HS-5 (cell line): ENCODE measurements at regions not wholly inside any gene's neighbourhood (a gene's known extent, or its start where the extent isn't known, plus 50 kb on each side); places are given as distances from the start of the nearest gene placed in this dataset.

ENCODE experiments used
- DNase-seq: peaks from one replicate; pipeline ENCODE4 v3.0.0-alpha.2; 2012; ENCODE audit warnings: low read depth

- peak; percentile 6 for DNase-seq
Observed at GRCh38 chr13:82370316-82370715, 1512.0 kb downstream of the SLITRK1 start.

- DNase-seq, result no peak
Observed at GRCh38 chr13:82364525-82364924, 1517.7 kb downstream of the SLITRK1 start.

GRCh38 chr13:82358284-82358683 is 1524.0 kb downstream of the SLITRK1 start:
- peak; percentile 23 for DNase-seq

GRCh38 chr13:82356667-82357410 is 1525.4 kb downstream of the SLITRK1 start:
- DNase-seq, result no peak

- no peak for DNase-seq
Observed at GRCh38 chr13:82344867-82345266, 1537.4 kb downstream of the SLITRK1 start.

GRCh38 chr13:82341116-82341515 is 1541.2 kb downstream of the SLITRK1 start:
- DNase-seq, result no peak

- DNase-seq, result no peak
Observed at GRCh38 chr13:82330499-82330898, 1551.8 kb downstream of the SLITRK1 start.

- no peak for DNase-seq
Observed at GRCh38 chr13:82323101-82323500, 1559.2 kb downstream of the SLITRK1 start.

GRCh38 chr13:82305588-82305987 is 1576.7 kb downstream of the SLITRK1 start:
- no peak for DNase-seq

GRCh38 chr13:82298106-82298505 is 1584.2 kb downstream of the SLITRK1 start:
- no peak for DNase-seq

GRCh38 chr13:82294226-82294625 is 1588.0 kb downstream of the SLITRK1 start:
- DNase-seq, result no peak

- DNase-seq, result no peak
Observed at GRCh38 chr13:82292334-82292733, 1589.9 kb downstream of the SLITRK1 start.

- no peak for DNase-seq
Observed at GRCh38 chr13:82291852-82292251, 1590.4 kb downstream of the SLITRK1 start.

- DNase-seq, result no peak
Observed at GRCh38 chr13:82275644-82276043, 1606.6 kb downstream of the SLITRK1 start.

GRCh38 chr13:82259284-82259683 is 1623.0 kb downstream of the SLITRK1 start:
- no peak for DNase-seq

GRCh38 chr13:82257790-82258507 is 1624.3 kb downstream of the SLITRK1 start:
- no peak for DNase-seq

- DNase-seq, result no peak
Observed at GRCh38 chr13:82248762-82249161, 1633.5 kb downstream of the SLITRK1 start.

- DNase-seq, result no peak
Observed at GRCh38 chr13:82245860-82246259, 1636.4 kb downstream of the SLITRK1 start.

GRCh38 chr13:82224806-82225205 is 1657.5 kb downstream of the SLITRK1 start:
- no peak for DNase-seq

GRCh38 chr13:82221621-82222020 is 1660.7 kb downstream of the SLITRK1 start:
- no peak for DNase-seq

- DNase-seq, result no peak
Observed at GRCh38 chr13:82220641-82221040, 1661.6 kb downstream of the SLITRK1 start.

- DNase-seq, result no peak
Observed at GRCh38 chr13:82216165-82216564, 1666.1 kb downstream of the SLITRK1 start.

GRCh38 chr13:82214341-82214740 is 1667.9 kb downstream of the SLITRK1 start:
- DNase-seq, result no peak

GRCh38 chr13:82206241-82206640 is 1676.0 kb downstream of the SLITRK1 start:
- no peak for DNase-seq
